CD14-positive monocyte (primary cell): ENCODE measurements at regions not wholly inside any gene's neighbourhood (a gene's known extent, or its start where the extent isn't known, plus 50 kb on each side); places are given as distances from the start of the nearest gene placed in this dataset.
"Not testable (repeated sequence)": the region's sequence is repeated elsewhere in the genome, so short reads cannot be mapped to it uniquely, and the experiment has no call there.

Experiments
- DNase-seq, 3 donors: peaks; one replicate each; pipeline ENCODE4 v3.0.0-alpha.2; 2011 to 2022
- H2AFZ ChIP-seq: 2 replicates; pipeline ENCODE4 v1.6.0; 2012; ENCODE audit warnings: mild to moderate bottlenecking, low read depth, low read length, inconsistent platforms; ENCODE audit not compliant: insufficient read depth, poor library complexity, severe bottlenecking
- H3K27ac ChIP-seq, 2 donors: 1 replicate in 1 of 2; 2 replicates in 1 of 2; pipeline ENCODE4 v1.5.1; 2012 to 2013; ENCODE audit warnings: low read length in 2 of 2, control low read depth in 1 of 2, inconsistent platforms in 1 of 2, low read depth in 1 of 2, mild to moderate bottlenecking in 1 of 2
- H3K27me3 ChIP-seq, 2 donors: one replicate each; pipeline versions ENCODE4 v1.6.0 to v1.6.1; 2011 to 2013; ENCODE audit warnings: low read length in 2 of 2; ENCODE audit not compliant: control insufficient read depth in 2 of 2, insufficient read depth in 2 of 2
- H3K36me3 ChIP-seq, 2 donors: replicated peaks in 1 of 2; 1 replicate in 1 of 2; 2 replicates in 1 of 2; pipeline versions ENCODE4 v1.5.1 to v1.6.1; 2012 to 2013; ENCODE audit warnings: low read length in 2 of 2, control low read depth in 1 of 2, inconsistent platforms in 1 of 2, mild to moderate bottlenecking in 1 of 2; ENCODE audit not compliant: insufficient read depth in 2 of 2, control insufficient read depth in 1 of 2
- H3K4me1 ChIP-seq, 2 donors: 1 replicate in 1 of 2; 2 replicates in 1 of 2; pipeline versions ENCODE4 v1.5.1 to v1.6.1; 2012 to 2013; ENCODE audit warnings: low read length in 2 of 2, control low read depth in 1 of 2, inconsistent platforms in 1 of 2, mild to moderate bottlenecking in 1 of 2, moderate library complexity in 1 of 2; ENCODE audit not compliant: insufficient read depth in 2 of 2, control insufficient read depth in 1 of 2
- H3K4me2 ChIP-seq: replicated peaks from 2 replicates; pipeline ENCODE3; 2012; ENCODE audit warnings: low read length, moderate library complexity, mild to moderate bottlenecking; ENCODE audit not compliant: poor library complexity, severe bottlenecking; ENCODE audit errors: extremely low read depth
- H3K4me3 ChIP-seq, 3 experiments: fragments of 200-600 bp in 1 of 3; sonication (generic) in 1 of 3; replicated peaks in 1 of 3; 1 replicate in 2 of 3; 2 replicates in 1 of 3; pipeline ENCODE4 v1.5.1; 2011 to 2013; ENCODE audit warnings: low read length in 3 of 3, mild to moderate bottlenecking in 3 of 3, control low read depth in 2 of 3, low read depth in 2 of 3, inconsistent platforms in 1 of 3, moderate library complexity in 1 of 3
- H3K79me2 ChIP-seq: 2 replicates; pipeline ENCODE4 v1.6.0; 2012; ENCODE audit warnings: mild to moderate bottlenecking, control low read depth, inconsistent platforms, low read length, moderate library complexity; ENCODE audit not compliant: insufficient read depth
- H3K9ac ChIP-seq: 2 replicates; pipeline ENCODE4 v1.6.0; 2017; ENCODE audit warnings: low read length, mild to moderate bottlenecking; ENCODE audit not compliant: insufficient read depth, poor library complexity, severe bottlenecking
- H3K9me3 ChIP-seq, 2 donors: replicated peaks in 1 of 2; 1 replicate in 1 of 2; 2 replicates in 1 of 2; pipeline versions ENCODE4 v1.5.1 to v1.6.1; 2012 to 2013; ENCODE audit warnings: low read length in 2 of 2, control low read depth in 1 of 2; ENCODE audit not compliant: control insufficient read depth in 1 of 2, insufficient read depth in 1 of 2
- H4K20me1 ChIP-seq: 2 replicates; pipeline ENCODE4 v1.6.0; 2012; ENCODE audit warnings: mild to moderate bottlenecking, low read length, control low read depth, moderate library complexity; ENCODE audit not compliant: insufficient read depth
- H3K27ac Mint-ChIP-seq, 7 donors: one replicate each; pipeline ENCODE4 v1.8.0; 2020; ENCODE audit warnings: mild to moderate bottlenecking in 7 of 7, mixed read lengths in 7 of 7, moderate library complexity in 6 of 7, inconsistent platforms in 2 of 7
- H3K27me3 Mint-ChIP-seq, 3 donors: one replicate each; pipeline ENCODE4 v1.8.0; 2021 to 2022; ENCODE audit warnings: low read depth in 3 of 3, mild to moderate bottlenecking in 3 of 3, mixed read lengths in 3 of 3, moderate library complexity in 3 of 3, inconsistent platforms in 1 of 3
- H3K36me3 Mint-ChIP-seq, 2 donors: one replicate each; pipeline ENCODE4 v1.8.0; 2020; ENCODE audit warnings: mixed read lengths in 2 of 2, inconsistent platforms in 1 of 2, mild to moderate bottlenecking in 1 of 2
- H3K4me1 Mint-ChIP-seq: one replicate; pipeline ENCODE4 v1.8.0; 2020; ENCODE audit warnings: mild to moderate bottlenecking, mixed read lengths
- H3K4me3 Mint-ChIP-seq, 2 donors: one replicate each; pipeline ENCODE4 v1.8.0; 2020; ENCODE audit warnings: mild to moderate bottlenecking in 2 of 2, mixed read lengths in 2 of 2, moderate library complexity in 1 of 2
- H3K9me3 Mint-ChIP-seq, 7 donors: one replicate each; pipeline ENCODE4 v1.8.0; 2020 to 2022; ENCODE audit warnings: mixed read lengths in 7 of 7, mild to moderate bottlenecking in 6 of 7, moderate library complexity in 6 of 7, inconsistent platforms in 2 of 7
- CTCF ChIP-seq: fragments of 200-600 bp; IDR thresholded peaks from one replicate; pipeline ENCODE4 v1.8.0; 2022; ENCODE audit warnings: antibody characterized with exemption, mild to moderate bottlenecking
- WGBS: methylation state at CpG from one replicate; pipeline ENCODE4 v1.1.5; 2013; ENCODE audit warnings: missing lambda C conversion rate; ENCODE audit not compliant: insufficient coverage; 5-methylcytosine and 5-hydroxymethylcytosine counted together
- intact Hi-C, 2 donors: fragments of 100-400 bp; cut with micrococcal nuclease; formaldehyde crosslinking; loops; one replicate each; pipeline versions ENCODE4 v1.15.0 to v1.15.1; 2023

GRCh38 chr22:49685116-49685515 is 142.6 kb downstream of the BRD1 start:
- H3K4me2 ChIP-seq = no peak overlapping the region
- peaks cover 1 to 16% (median 5%) of the 10 kb centered on the region in 3 donors for H3K27me3 Mint-ChIP-seq
- H3K9ac ChIP-seq = no peak overlapping the region
- intact Hi-C loops = no loop called here
- no peaks in the 10 kb centered on the region for H3K4me1 Mint-ChIP-seq
- H3K4me3 ChIP-seq = no peak overlapping the region
- TF ChIP-seq CTCF = no peak
- no peak for DNase-seq
- no peaks in the 10 kb centered on the region for H3K36me3 ChIP-seq
- H2AFZ ChIP-seq = no peak overlapping the region
- H3K79me2 ChIP-seq = no peaks in the 10 kb centered on the region
- no peak overlapping the region for H3K27ac Mint-ChIP-seq
- peaks cover 0 to 8% (median 1%) of the 10 kb centered on the region in 7 donors for H3K9me3 Mint-ChIP-seq
- H3K4me1 ChIP-seq = no peaks in the 10 kb centered on the region
- no peak overlapping the region for H3K4me3 Mint-ChIP-seq
- no peak overlapping the region for H3K27ac ChIP-seq
- no peaks in the 10 kb centered on the region for H3K27me3 ChIP-seq
- H3K9me3 ChIP-seq = no peaks in the 10 kb centered on the region
- 89% methylated on average over 8 of the region's 9 CpGs for WGBS
- H4K20me1 ChIP-seq = no peaks in the 10 kb centered on the region
- no peaks in the 10 kb centered on the region for H3K36me3 Mint-ChIP-seq

- H3K4me3 ChIP-seq = no peak overlapping the region
- Mint-ChIP-seq H3K4me1 (peaks cover 2% of the 10 kb centered on the region), H3K9me3 (peaks cover 0 to 8% (median 1%) of the 10 kb centered on the region in 7 donors), H3K27me3 (peaks cover 13 to 31% (median 15%) of the 10 kb centered on the region in 3 donors), H3K4me3 (no peak overlapping the region), H3K27ac (no peak overlapping the region), H3K36me3 (no peaks in the 10 kb centered on the region)
- intact Hi-C loops = no loop called here
- H3K27ac ChIP-seq = no peak overlapping the region
- H3K79me2 ChIP-seq = no peaks in the 10 kb centered on the region
- H3K4me2 ChIP-seq = no peak overlapping the region
- DNase-seq = no peak
- no peaks in the 10 kb centered on the region for H3K36me3 ChIP-seq
- H3K27me3 ChIP-seq = peaks cover 0 to 18% of the 10 kb centered on the region in 2 donors
- H3K4me1 ChIP-seq = no peaks in the 10 kb centered on the region
- no peaks in the 10 kb centered on the region for H4K20me1 ChIP-seq
- H3K9me3 ChIP-seq = no peaks in the 10 kb centered on the region
- no CpG with 5 or more reads among the region's 3 CpGs for WGBS
- H2AFZ ChIP-seq = no peak overlapping the region
- H3K9ac ChIP-seq = no peak overlapping the region
- no peak for TF ChIP-seq CTCF
Measured at GRCh38 chr22:49683032-49683431, 144.6 kb downstream of the BRD1 start.

GRCh38 chr22:49680819-49681218 is 146.9 kb downstream of the BRD1 start:
- H3K27me3 ChIP-seq = peaks cover 0 to 18% of the 10 kb centered on the region in 2 donors
- peaks cover 15 to 42% (median 16%) of the 10 kb centered on the region in 3 donors for H3K27me3 Mint-ChIP-seq
- H3K79me2 ChIP-seq, H3K4me3 ChIP-seq, intact Hi-C loops, H3K27ac ChIP-seq, H3K36me3 Mint-ChIP-seq, H3K9ac ChIP-seq, H3K9me3 Mint-ChIP-seq, H3K36me3 ChIP-seq, H2AFZ ChIP-seq, H3K4me3 Mint-ChIP-seq, H3K4me2 ChIP-seq, H3K4me1 Mint-ChIP-seq, DNase-seq, H3K27ac Mint-ChIP-seq, H4K20me1 ChIP-seq, H3K9me3 ChIP-seq, H3K4me1 ChIP-seq: not testable (repeated sequence)
- WGBS = 93% methylated on average over 2 of the region's 6 CpGs
